ENCODE measurements at regions not wholly inside any gene's neighbourhood (a gene's known extent, or its start where the extent isn't known, plus 50 kb on each side); places are given as distances from the start of the nearest gene placed in this dataset.

GRCh38 chr7:46047581-46047980 lies 126.5 kb upstream of the IGFBP3 start:
- no peak for TF ChIP-seq CTCF (IDR thresholded peaks at IDR 0.05)

GRCh38 chr7:46035166-46035565 lies 114.1 kb upstream of the IGFBP3 start:
- TF ChIP-seq CTCF (IDR thresholded peaks at IDR 0.05): no peak

GRCh38 chr7:46034056-46034768 lies 113.1 kb upstream of the IGFBP3 start:
- no peak for TF ChIP-seq CTCF (IDR thresholded peaks at IDR 0.05)

GRCh38 chr7:46033592-46033991 lies 112.5 kb upstream of the IGFBP3 start:
- TF ChIP-seq CTCF (IDR thresholded peaks at IDR 0.05): no peak

GRCh38 chr7:46032942-46033341 lies 111.9 kb upstream of the IGFBP3 start:
- TF ChIP-seq CTCF (IDR thresholded peaks at IDR 0.05): no peak

- TF ChIP-seq CTCF (IDR thresholded peaks at IDR 0.05): no peak
Measured at GRCh38 chr7:46032353-46032752, 111.3 kb upstream of the IGFBP3 start.

- TF ChIP-seq CTCF (IDR thresholded peaks at IDR 0.05): no peak
Measured at GRCh38 chr7:46029111-46029704, 108.1 kb upstream of the IGFBP3 start.

Measured in LNCAP (cell line).